LNCaP clone FGC (cell line): ENCODE measurements at regions not wholly inside any gene's neighbourhood (a gene's known extent, or its start where the extent isn't known, plus 50 kb on each side); places are given as distances from the start of the nearest gene placed in this dataset.

Experiments
- DNase-seq: peaks from one replicate; pipeline ENCODE4 v3.0.0-alpha.2; 2011; ENCODE audit warnings: low read depth
- H3K4me3 ChIP-seq: 2 replicates; pipeline ENCODE4 v1.5.1; 2011; ENCODE audit warnings: mild to moderate bottlenecking, low read depth, low read length, control low read depth
- CTCF ChIP-seq: IDR thresholded peaks from 2 replicates; pipeline ENCODE4 v1.5.1; 2012; ENCODE audit warnings: mild to moderate bottlenecking; ENCODE audit not compliant: control insufficient read depth, insufficient read depth; ENCODE audit errors: extremely low read depth

- no peak for TF ChIP-seq CTCF
Measured at GRCh38 chr7:58316-58715, 134.1 kb upstream of the FAM20C start.

GRCh38 chr7:59079-60016 is 133.0 kb upstream of the FAM20C start:
- no peak for TF ChIP-seq CTCF
- no peak overlapping the region for H3K4me3 ChIP-seq
- DNase-seq = no peak

More at GRCh38 chr7:58316-58715, 134.1 kb upstream of the FAM20C start:
- no peak overlapping the region for H3K4me3 ChIP-seq
- no peak for DNase-seq

- TF ChIP-seq CTCF = no peak
- no peak overlapping the region for H3K4me3 ChIP-seq
- no peak for DNase-seq
Measured at GRCh38 chr7:60017-60675, 132.2 kb upstream of the FAM20C start.

GRCh38 chr7:60706-61105 is 131.7 kb upstream of the FAM20C start:
- DNase-seq = no peak
- no peak for TF ChIP-seq CTCF
- no peak overlapping the region for H3K4me3 ChIP-seq

GRCh38 chr7:61111-61510 is 131.3 kb upstream of the FAM20C start:
- DNase-seq = no peak
- no peak overlapping the region for H3K4me3 ChIP-seq
- TF ChIP-seq CTCF = no peak

GRCh38 chr7:61576-62360 is 130.6 kb upstream of the FAM20C start:
- DNase-seq = no peak
- no peak overlapping the region for H3K4me3 ChIP-seq
- TF ChIP-seq CTCF = no peak
